C4-2B (cell line): ENCODE measurements at regions not wholly inside any gene's neighbourhood (a gene's known extent, or its start where the extent isn't known, plus 50 kb on each side); places are given as distances from the start of the nearest gene placed in this dataset.

ENCODE experiments used
- H3K27ac ChIP-seq: fragments of 450-650 bp; 2 replicates; pipeline ENCODE4 v1.5.1; 2017
- ZFX ChIP-seq: fragments of 450-650 bp; IDR thresholded peaks from 2 replicates; pipeline ENCODE4 v1.6.1; 2017
- TF ChIP-seq, protein P1 (sequence below): fragments of 450-650 bp; conservative IDR thresholded peaks from 2 replicates; pipeline ENCODE4 v1.5.1; 2017; ENCODE audit warnings: mild to moderate bottlenecking

DNA sequence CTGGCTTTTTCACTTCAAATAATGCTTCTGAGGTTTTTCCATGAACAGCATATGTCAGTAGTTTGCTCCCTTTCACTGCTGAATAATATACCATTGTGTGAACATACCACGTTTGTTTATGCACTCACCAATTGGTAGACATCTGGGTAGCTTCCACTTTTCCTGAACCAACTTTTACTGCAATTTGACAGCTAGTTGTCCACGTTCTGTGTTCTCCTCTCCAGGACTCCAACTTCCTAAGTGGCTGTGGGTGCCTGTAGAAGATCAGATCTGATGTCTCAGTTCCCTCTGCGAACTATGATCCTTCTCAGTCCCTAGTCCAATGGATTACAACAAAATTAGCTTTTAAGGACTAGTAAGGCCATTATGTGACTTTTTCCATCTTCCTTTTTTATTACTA, 64.7 kb upstream of the PTCHD1 start:
- H3K27ac ChIP-seq = no peak overlapping the region
- TF ChIP-seq, protein P1, sequence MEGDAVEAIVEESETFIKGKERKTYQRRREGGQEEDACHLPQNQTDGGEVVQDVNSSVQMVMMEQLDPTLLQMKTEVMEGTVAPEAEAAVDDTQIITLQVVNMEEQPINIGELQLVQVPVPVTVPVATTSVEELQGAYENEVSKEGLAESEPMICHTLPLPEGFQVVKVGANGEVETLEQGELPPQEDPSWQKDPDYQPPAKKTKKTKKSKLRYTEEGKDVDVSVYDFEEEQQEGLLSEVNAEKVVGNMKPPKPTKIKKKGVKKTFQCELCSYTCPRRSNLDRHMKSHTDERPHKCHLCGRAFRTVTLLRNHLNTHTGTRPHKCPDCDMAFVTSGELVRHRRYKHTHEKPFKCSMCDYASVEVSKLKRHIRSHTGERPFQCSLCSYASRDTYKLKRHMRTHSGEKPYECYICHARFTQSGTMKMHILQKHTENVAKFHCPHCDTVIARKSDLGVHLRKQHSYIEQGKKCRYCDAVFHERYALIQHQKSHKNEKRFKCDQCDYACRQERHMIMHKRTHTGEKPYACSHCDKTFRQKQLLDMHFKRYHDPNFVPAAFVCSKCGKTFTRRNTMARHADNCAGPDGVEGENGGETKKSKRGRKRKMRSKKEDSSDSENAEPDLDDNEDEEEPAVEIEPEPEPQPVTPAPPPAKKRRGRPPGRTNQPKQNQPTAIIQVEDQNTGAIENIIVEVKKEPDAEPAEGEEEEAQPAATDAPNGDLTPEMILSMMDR = no peak
- TF ChIP-seq ZFX = no peak

DNA sequence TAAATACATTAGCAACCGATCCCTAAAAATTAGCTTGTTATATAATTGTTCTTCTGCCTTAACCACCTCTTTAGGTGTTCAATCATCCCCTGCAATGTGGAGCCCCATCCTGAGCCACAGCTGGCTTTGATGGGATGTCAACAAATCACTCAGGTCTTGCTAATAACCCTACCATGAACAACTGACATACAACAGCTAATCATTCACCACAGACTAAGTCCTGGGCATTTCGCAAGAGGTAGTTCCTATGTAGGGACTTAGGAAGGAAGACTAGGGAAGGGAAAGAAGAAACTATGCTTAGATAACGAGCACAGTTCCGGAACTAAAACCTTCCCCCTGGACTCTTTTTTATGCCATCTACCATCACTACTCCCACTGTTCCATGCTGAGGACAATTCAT, 63.6 kb upstream of the PTCHD1 start:
- H3K27ac ChIP-seq = no peak overlapping the region
- TF ChIP-seq ZFX = no peak
- TF ChIP-seq, protein P1 = no peak

DNA sequence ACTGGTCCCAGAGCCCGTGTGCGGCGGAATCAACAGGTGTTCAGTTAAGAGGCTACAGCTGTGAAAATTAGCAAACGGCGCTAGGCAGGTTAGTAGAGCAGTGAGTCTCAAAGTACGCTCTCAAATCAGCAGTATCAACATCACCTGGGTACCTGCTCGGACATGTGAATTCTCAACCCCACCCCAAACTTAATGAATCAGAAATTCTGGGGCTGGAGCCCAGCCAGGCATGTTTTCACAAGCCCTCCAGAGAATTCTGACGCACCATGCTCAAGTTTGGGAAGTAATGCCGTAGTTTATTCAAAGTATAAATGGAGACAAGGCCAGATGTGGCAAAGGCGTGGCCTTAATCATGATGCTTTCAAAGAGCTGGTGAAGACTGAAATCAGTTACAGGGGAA, 58.2 kb upstream of the PTCHD1 start:
- H3K27ac ChIP-seq = no peak overlapping the region
- TF ChIP-seq, protein P1 = no peak
- TF ChIP-seq ZFX = no peak
